GM12873 (cell line): ENCODE measurements at regions not wholly inside any gene's neighbourhood (a gene's known extent, or its start where the extent isn't known, plus 50 kb on each side); places are given as distances from the start of the nearest gene placed in this dataset.

Experiments
- TF ChIP-seq, protein P1 (sequence below): IDR thresholded peaks from 2 replicates; pipeline ENCODE4 v1.5.1; 2012; ENCODE audit warnings: low read depth, mild to moderate bottlenecking, moderate library complexity, low read length, control low read depth; ENCODE audit not compliant: insufficient read depth; ENCODE audit errors: missing control alignments

DNA sequence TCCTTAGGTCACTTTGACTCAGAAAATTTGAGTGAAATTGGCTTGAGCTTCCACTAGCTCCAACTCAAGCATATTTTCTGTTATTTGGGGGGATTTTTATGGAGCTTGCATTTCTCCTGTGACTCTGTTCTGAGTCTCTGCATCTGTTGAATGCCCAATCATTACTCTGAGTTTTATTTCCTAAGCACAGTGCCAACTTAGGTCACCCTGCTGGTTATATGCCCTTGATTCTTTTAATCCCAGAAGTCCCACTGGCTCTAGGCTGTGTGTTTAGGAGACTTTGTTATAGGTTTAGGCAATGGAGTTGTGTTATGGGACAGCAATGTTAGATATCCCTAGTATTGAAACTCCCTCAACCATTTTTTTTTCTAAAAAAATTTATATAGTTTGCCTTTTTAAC is 198.2 kb upstream of the DTNA start:
- TF ChIP-seq, protein P1, sequence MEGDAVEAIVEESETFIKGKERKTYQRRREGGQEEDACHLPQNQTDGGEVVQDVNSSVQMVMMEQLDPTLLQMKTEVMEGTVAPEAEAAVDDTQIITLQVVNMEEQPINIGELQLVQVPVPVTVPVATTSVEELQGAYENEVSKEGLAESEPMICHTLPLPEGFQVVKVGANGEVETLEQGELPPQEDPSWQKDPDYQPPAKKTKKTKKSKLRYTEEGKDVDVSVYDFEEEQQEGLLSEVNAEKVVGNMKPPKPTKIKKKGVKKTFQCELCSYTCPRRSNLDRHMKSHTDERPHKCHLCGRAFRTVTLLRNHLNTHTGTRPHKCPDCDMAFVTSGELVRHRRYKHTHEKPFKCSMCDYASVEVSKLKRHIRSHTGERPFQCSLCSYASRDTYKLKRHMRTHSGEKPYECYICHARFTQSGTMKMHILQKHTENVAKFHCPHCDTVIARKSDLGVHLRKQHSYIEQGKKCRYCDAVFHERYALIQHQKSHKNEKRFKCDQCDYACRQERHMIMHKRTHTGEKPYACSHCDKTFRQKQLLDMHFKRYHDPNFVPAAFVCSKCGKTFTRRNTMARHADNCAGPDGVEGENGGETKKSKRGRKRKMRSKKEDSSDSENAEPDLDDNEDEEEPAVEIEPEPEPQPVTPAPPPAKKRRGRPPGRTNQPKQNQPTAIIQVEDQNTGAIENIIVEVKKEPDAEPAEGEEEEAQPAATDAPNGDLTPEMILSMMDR: no peak

DNA sequence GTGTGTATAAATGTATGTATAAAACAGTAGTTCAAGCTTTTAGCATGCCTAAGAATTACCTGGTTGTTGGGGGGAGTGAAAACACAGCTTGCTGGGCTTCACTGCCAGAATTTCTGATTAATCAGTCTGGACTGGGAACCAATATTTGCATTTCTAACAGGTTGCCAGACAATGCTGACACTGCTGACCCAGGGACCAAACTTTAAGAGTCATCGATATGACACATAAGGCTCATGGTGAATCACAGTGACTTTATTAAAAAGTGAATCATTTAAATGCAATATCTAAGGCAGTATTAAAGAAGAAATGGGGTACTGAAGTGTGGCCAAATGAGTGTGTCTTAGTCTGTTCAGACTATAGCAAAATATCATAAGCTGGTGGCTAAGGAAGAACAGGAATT is 195.9 kb upstream of the DTNA start:
- TF ChIP-seq, protein P1: no peak

DNA sequence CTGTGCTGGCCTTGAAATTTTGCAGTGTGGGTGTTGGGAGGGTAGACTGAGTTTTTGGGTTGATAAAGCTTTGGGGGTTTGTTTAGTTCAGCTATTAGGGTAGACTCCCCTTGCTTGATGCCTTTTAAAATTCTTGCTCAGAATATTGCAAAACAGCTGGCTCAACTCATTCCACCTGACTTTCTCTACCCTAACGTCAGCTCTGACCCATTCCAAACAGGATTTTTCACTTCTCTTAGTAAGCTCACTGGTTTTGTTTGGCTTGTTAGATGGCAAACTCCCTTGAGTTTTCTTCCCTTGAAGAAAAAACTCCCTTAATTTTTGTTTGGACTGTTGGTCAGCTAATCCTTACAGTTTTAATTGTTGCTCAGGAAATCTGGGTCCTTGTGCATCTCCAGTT is 195.1 kb upstream of the DTNA start:
- TF ChIP-seq, protein P1: no peak

DNA sequence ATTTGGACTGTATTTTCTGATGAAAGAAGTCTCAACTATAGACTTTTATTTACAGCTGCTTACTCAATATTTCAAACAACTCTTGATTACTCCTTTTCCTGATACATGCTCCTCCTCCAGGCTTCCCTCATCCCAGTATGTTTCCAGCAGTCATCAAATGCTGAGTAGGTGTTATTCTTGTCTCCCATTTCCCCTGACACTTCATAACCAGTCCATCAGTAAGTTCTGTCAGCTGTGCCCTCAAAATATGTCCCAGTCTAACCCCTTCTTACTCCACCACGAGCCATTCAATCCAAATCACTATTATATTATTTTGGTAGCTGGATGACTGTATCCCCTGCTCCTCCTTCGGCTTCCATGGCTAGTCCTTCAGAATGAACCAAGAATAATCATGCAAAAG is 189.1 kb upstream of the DTNA start:
- TF ChIP-seq, protein P1: no peak

DNA sequence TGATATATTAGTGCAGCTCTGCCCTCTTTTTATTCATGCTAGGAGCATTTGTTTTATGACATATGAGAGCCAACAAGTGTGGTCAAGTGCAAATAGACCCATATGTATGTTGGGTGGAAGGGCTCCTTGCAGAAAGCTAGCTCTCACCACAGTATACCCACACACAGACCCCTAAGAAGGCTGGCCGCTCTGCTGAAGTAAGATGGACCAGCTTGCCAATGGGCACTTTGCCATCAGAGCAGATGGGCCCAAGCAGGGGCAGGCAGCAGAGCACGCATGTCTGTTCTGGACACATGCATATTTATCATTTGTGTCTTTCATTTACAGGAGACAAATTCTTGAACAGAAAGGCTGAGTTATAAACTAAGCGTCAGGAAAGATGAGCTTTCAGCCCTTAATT is 187.5 kb upstream of the DTNA start:
- TF ChIP-seq, protein P1: no peak

DNA sequence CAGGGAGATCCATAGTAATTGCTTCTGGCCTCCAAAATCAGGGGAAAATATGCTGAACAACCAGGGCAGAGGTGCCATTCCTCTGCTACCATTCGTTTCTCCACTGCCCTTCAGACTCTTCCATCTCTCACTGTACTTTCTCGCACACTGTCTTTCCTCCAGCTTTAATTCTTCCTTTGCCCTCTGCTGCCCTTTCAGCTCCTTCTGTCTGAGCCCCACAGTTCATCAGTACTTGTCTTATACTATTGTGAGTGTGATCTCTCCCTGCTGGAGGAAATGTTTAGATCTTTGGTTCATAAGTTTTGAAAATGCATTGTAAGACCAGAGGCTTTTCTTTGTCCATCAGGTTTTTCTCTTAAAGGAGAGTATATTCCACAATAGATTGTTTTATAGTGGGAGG is 184.9 kb upstream of the DTNA start:
- TF ChIP-seq, protein P1: no peak

DNA sequence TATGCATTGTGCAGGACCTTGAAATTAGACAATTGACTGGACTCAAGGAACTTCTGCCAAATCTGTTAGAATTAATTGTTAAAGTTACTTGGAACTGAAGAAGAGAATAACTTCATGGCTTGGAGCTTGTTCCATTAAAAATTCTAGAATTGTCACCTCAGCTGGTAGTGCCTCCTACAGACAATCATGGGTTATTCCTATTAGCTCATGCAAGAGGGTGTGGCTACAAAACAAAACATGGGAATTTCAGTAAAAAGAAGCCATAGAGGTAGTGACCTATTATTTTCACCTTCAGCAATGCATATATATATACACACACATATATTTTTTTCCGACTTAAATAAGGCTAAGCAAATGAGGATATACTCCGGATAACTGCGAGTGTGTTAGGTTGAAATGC is 181.9 kb upstream of the DTNA start:
- TF ChIP-seq, protein P1: no peak
